ENCODE measurements at regions not wholly inside any gene's neighbourhood (a gene's known extent, or its start where the extent isn't known, plus 50 kb on each side); places are given as distances from the start of the nearest gene placed in this dataset.

- DNase-seq, result no peak
- peaks cover 16% of the 10 kb centered on the region for H3K9me3 Mint-ChIP-seq
- Histone ChIP-seq H3K4me1 (ENCODE audit: control insufficient read depth, insufficient read depth, low read length) (no peaks in the 10 kb centered on the region), H3K27me3 (ENCODE audit: control insufficient read depth, insufficient read depth, low read length, poor library complexity, severe bottlenecking) (no peaks in the 10 kb centered on the region), H3K9me3 (ENCODE audit: control insufficient read depth, low read length) (peaks cover 5% of the 10 kb centered on the region), H3K36me3 (ENCODE audit: control insufficient read depth, insufficient read depth, low read length) (no peaks in the 10 kb centered on the region), H3K27ac (ENCODE audit: low read depth, low read length) (no peak overlapping the region), H3K9ac (ENCODE audit: extremely low read depth, low read length, poor library complexity, severe bottlenecking) (no peak overlapping the region), H3K4me3 (ENCODE audit: low read length) (no peak overlapping the region)
- peaks cover 9% of the 10 kb centered on the region for H3K4me1 Mint-ChIP-seq
- 95 to 100% methylated on average over 1 of the region's 2 CpGs for WGBS, 2 experiments (ENCODE audit: insufficient coverage in 1 of 2, insufficient read length in 1 of 2)
- H3K36me3 Mint-ChIP-seq (ENCODE audit: low read depth), result no peaks in the 10 kb centered on the region
- no peak for TF ChIP-seq CTCF (conservative IDR thresholded peaks at IDR 0.05)
- H3K4me3 Mint-ChIP-seq, result no peak overlapping the region
- H3K27ac Mint-ChIP-seq, result no peak overlapping the region
- peaks cover 5% of the 10 kb centered on the region for H3K27me3 Mint-ChIP-seq (ENCODE audit: insufficient read depth)
Observed at GRCh38 chr13:95502216-95502615, 50.3 kb upstream of the CLDN10 start.
